GM19239 (cell line): ENCODE measurements at regions not wholly inside any gene's neighbourhood (a gene's known extent, or its start where the extent isn't known, plus 50 kb on each side); places are given as distances from the start of the nearest gene placed in this dataset.

Experiments
- DNase-seq: peaks from one replicate; pipeline ENCODE4 v3.0.0; 2011; ENCODE audit warnings: low spot score; ENCODE audit not compliant: insufficient read length
- FAIRE-seq: peaks from 2 replicates; lab custom pipeline; 2011; peaks lifted over from hg19 to GRCh38; lab: Jason Lieb, UNC

GRCh38 chr9:105911104-105911911 lies 217.0 kb downstream of the TMEM38B start:
- FAIRE-seq (no peak), DNase-seq (no peak)

- DNase-seq (no peak), FAIRE-seq (no peak)
These were observed 218.0 kb downstream of the TMEM38B start for GRCh38 chr9:105912157-105912862.

- no peak for DNase-seq
- no peak for FAIRE-seq
These were observed 218.6 kb downstream of the TMEM38B start for GRCh38 chr9:105912863-105913516.

- FAIRE-seq (no peak), DNase-seq (no peak)
These were observed 226.9 kb downstream of the TMEM38B start for GRCh38 chr9:105921057-105921726.

- no peak for FAIRE-seq
- DNase-seq = no peak
These were observed 234.1 kb downstream of the TMEM38B start for GRCh38 chr9:105928416-105928815.

GRCh38 chr9:105930011-105930627 lies 235.8 kb downstream of the TMEM38B start:
- FAIRE-seq (no peak), DNase-seq (no peak)

- DNase-seq (no peak), FAIRE-seq (no peak)
These were observed 237.9 kb downstream of the TMEM38B start for GRCh38 chr9:105932276-105932675.

- no peak for DNase-seq
- FAIRE-seq = no peak
These were observed 256.1 kb downstream of the TMEM38B start for GRCh38 chr9:105950448-105950847.

GRCh38 chr9:105950894-105951293 lies 256.6 kb downstream of the TMEM38B start:
- no peak for FAIRE-seq
- no peak for DNase-seq

GRCh38 chr9:105954517-105954916 lies 260.2 kb downstream of the TMEM38B start:
- DNase-seq = no peak
- no peak for FAIRE-seq

GRCh38 chr9:105957830-105958229 lies 263.5 kb downstream of the TMEM38B start:
- FAIRE-seq (no peak), DNase-seq (no peak)

GRCh38 chr9:105958587-105958986 lies 264.2 kb downstream of the TMEM38B start:
- DNase-seq = no peak
- no peak for FAIRE-seq

GRCh38 chr9:105959531-105959930 lies 265.2 kb downstream of the TMEM38B start:
- DNase-seq = no peak
- no peak for FAIRE-seq

GRCh38 chr9:105963343-105964099 lies 269.2 kb downstream of the TMEM38B start:
- FAIRE-seq (no peak), DNase-seq (no peak)

GRCh38 chr9:105964156-105964555 lies 269.8 kb downstream of the TMEM38B start:
- no peak for FAIRE-seq

GRCh38 chr9:105966834-105967233 lies 272.5 kb downstream of the TMEM38B start:
- no peak for DNase-seq
- FAIRE-seq = no peak

More at GRCh38 chr9:105964156-105964555, 269.8 kb downstream of the TMEM38B start:
- no peak for DNase-seq

GRCh38 chr9:105967248-105967647 lies 272.9 kb downstream of the TMEM38B start:
- FAIRE-seq = no peak
- DNase-seq = no peak

- DNase-seq (no peak), FAIRE-seq (no peak)
These were observed 273.5 kb downstream of the TMEM38B start for GRCh38 chr9:105967797-105968196.

GRCh38 chr9:105968811-105969466 lies 274.6 kb downstream of the TMEM38B start:
- DNase-seq = no peak
- FAIRE-seq = no peak
